HG02852 (cell line): ENCODE measurements at regions not wholly inside any gene's neighbourhood (a gene's known extent, or its start where the extent isn't known, plus 50 kb on each side); places are given as distances from the start of the nearest gene placed in this dataset.
"Not testable (repeated sequence)": the region's sequence is repeated elsewhere in the genome, so short reads cannot be mapped to it uniquely, and the experiment has no call there.

Experiments
- ATAC-seq: cut with Tn5 transposase; IDR thresholded peaks from one replicate; pipeline ENCODE4 v1.9.1; 2021; ENCODE audit warnings: mild to moderate bottlenecking, moderate library complexity; ENCODE audit not compliant: unreplicated experiment

- no peak for ATAC-seq
Observed at GRCh38 chr12:23236066-23236780, 611.3 kb downstream of the ETNK1 start.

- ATAC-seq = no peak
Observed at GRCh38 chr12:23236811-23237210, 611.8 kb downstream of the ETNK1 start.

- ATAC-seq = no peak
Observed at GRCh38 chr12:23238190-23238589, 613.2 kb downstream of the ETNK1 start.

GRCh38 chr12:23238957-23239356 lies 614.0 kb downstream of the ETNK1 start:
- ATAC-seq = no peak

GRCh38 chr12:23245186-23245585 lies 620.2 kb downstream of the ETNK1 start:
- no peak for ATAC-seq

DNA sequence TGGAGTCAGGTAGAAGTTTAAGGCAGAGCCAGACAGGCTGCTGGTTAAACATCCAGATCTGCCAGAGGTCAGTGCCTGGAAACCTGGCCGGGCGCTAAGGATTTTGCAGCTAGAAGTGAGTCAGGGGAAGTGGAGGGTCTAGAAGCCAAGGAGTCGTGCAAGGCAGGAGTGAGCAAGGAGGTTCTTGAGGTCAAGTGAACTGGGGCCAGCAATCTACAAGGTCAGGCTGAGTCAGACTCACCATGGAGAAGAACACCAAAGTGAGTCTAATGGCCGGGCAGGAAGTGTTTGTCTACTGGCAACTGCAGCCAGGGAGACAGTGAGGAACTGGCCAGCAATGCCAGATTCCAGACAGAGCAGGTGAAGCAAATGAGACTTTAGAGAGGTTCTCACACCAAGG lies 628.2 kb downstream of the ETNK1 start:
- no peak for ATAC-seq

DNA sequence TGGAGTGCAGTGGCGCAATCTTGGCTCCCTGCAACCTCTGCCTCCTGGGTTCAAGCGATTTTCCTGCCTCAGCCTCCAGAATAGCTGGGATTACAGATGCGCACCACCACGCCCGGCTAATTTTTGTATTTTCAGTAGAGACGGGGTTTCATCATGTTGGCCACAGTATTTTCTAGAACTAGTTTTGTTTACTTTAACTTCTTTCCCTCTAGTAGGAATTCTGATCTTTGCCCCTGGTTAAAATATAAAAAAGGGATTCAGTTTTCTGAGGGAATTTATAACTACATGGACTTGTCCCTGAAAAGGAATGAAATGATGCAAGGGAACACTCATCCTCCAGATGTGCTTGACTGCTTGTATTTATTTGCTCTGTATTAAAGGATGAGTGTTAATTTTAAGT lies 628.9 kb downstream of the ETNK1 start:
- not testable (repeated sequence) for ATAC-seq

DNA sequence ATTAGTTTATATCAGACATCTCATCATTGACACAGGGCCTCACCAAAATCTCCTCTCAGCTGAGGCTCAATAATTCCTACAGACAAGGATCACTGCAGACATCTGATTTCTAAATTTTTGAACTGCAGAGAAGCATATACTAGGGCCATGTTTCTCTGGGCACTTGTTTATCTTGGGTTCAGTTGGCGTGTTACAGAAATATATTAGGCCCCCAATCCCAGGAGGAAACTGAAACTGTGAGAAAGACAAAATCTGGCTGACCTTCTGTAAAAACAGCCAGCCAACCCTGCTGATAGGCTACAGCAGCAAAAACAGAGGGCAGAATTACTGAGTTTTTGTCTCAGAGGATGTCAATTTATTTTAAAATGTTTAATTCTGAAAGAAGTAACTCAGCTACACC lies 634.6 kb downstream of the ETNK1 start:
- no peak for ATAC-seq

DNA sequence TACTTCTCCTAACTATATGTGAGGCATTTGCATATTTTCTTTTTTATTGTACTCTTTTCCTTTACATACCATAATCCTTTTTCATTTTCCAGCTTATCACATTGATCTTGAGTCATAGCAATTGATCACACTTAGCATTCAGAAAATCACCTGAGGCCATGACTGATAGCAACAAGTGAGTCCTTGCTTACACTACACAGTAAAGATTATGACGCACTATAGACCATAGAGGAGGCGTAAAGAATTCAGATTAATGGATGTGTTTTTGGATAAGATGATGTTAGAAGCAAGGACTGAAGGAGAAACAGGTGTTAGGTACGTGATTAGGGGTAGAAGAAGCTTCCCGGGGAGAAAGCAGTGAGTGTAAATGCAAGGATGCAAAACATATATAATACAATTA lies 637.7 kb downstream of the ETNK1 start:
- ATAC-seq = no peak

DNA sequence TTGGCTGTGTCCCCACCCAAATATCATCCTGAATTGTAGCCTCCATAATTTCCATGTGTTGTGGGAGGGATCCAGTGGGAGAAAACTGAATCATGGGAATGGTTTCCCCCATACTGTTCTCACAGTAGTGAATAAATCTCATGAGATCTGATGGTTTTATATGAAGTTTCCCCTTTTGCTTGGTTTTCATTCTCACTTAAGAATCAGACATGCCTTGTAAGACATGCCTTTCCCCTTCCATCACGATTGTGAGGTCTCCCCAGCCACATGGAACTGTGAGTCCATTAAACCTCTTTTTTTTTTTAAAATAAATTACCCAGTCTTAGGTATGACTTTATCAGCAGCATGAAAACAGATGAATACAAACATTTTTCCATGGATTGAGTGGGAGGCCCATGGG lies 652.9 kb downstream of the ETNK1 start:
- ATAC-seq = no peak

DNA sequence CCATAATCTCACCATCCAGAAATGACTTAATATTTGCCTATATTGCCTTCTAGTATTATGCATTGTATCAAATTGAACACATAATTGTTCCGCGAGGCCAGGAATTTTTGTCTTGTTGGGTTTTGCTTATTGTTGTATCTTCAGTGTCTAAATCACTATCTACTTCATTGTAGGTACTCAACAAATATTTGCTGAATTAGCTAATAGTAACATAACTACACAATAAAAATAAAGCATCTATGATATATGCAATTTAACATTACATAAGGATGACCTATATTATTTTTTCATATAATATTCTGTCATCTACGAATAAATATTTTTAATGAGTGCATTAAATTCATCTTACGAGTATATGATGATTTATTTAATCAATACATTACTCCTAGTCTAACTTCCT lies 656.3 kb downstream of the ETNK1 start:
- ATAC-seq = no peak

DNA sequence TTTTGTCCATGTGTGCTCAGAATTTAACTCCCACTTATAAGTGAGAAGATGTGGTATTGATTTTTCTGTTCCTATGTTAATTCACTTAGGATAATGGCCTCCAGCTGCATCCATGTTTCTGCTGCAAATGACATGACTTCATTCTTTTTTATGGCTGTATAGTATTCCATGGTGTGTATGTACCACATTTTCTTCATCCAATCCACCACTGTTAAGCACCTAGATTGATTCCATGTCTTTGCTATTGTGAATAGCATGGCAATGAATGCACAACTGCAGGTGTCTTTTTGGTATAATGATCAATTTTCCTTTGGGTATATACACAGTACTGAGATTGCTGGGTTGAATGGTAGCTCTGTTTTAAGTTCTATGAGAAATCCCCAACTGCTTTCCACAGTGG lies 657.7 kb downstream of the ETNK1 start:
- no peak for ATAC-seq

GRCh38 chr12:23285764-23286530 lies 661.0 kb downstream of the ETNK1 start:
- not testable (repeated sequence) for ATAC-seq

GRCh38 chr12:23290627-23291330 lies 658.7 kb downstream of the SOX5 start:
- ATAC-seq = no peak

DNA sequence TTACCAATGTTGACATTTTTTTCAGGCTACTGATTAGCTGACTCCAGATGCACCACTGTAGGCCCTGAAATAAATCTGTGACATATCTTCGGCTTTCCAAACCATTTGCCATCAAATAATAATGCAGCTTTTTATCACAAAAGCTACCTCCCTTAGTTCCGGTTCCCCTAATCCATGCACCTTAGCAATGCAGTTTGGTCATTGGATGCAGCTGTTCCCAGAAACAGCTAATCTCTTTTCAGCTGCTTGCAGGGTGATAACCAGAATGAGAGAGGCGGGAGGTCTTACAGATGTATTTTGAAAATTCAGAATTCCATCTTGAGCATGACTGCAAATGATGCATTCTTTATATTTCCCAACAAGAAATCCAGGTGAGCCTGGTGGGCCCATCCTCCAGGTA lies 646.2 kb downstream of the SOX5 start:
- no peak for ATAC-seq

DNA sequence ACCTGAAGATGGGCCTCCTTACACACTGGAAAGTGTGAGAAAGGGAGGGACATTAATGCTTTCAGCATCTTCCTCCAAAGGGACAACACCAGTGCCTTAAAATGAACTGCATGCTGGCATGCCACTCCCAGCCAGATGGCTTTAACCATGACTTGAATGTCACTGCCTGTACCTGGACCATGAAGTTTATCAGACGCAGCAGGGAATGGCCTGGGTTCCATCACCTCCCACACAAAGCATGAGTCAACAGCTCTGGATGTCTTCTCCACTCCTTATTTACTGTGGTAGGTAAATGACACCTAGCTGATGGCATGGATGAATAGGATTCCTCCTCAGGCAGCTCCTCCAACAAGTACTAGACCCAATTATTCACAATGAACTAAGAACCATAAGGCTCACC lies 645.6 kb downstream of the SOX5 start:
- no peak for ATAC-seq

DNA sequence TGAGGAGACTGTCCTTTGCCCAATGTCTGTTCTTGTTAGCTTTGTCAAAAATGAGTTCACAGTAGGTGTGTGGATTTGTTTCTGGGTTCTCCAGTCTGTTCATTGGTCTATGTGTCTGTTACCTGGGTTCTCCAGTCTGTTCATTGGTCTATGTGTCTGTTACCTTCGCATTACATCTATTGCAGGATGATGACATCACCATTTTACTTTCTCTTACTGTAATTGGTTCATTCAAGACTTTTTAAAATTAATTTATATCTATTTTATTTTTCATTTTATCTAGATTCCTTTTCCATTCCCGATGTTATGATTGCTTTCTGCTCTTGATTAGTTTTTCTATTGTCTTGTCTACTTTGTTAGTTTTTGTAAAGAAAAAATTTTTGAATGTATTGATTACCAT lies 615.5 kb downstream of the SOX5 start:
- ATAC-seq = no peak

- no peak for ATAC-seq
Observed at GRCh38 chr12:23335593-23335992, 613.9 kb downstream of the SOX5 start.

DNA sequence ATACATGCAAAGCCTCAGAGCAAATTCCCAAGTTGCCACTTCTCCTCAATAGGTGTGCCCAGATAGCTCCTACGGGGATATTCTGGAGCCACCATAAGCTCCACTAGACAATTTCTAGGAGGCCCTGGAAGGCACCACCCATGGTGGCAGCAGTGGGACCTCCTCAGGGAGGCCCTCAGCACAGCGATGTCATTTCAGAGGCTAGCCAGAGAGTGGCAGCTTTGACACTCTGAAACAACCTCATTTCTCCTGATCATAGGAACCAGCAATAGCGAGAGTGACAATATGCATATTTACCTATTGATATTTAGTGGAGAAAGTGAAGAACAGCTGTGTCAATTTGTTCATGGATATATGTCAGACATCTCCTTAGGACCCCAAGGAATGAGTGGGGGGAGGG lies 612.3 kb downstream of the SOX5 start:
- ATAC-seq = no peak

DNA sequence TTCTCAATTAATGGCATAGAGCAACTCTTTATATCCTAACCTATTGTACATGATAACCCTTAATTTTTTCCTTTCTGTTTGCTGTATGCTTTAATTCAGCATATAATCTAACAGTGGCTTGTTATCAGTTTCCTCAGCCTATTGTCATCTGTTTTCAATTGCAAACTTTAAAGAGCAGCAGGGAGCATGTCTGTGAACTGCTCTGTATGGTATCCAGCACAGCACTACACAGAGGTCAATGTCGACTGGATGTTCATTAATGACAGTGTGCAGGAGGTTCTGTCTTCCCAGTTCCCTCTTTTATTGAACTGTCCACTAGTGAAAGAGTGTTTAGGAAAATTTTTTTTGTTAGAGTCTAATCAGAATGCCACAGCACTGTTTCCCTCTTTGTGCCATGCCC lies 609.1 kb downstream of the SOX5 start:
- no peak for ATAC-seq

DNA sequence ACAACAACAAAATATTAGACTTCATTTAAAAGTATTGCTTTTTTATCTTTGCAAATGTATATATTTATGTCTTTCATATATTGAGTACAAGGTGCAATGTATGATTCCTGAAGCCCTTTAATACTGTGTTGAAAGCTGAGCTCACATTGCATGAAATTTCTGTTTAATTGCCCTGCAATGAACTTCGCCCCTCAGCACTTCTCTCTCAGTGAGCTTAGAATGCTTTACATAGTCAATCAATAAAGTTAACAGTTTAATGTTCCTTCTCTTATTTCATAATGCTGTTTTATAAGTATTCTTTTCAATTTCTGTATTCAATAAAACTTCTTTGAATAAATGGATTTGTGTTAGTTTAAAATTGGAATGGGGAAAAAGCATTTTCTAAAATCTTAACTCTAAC lies 607.1 kb downstream of the SOX5 start:
- no peak for ATAC-seq

- no peak for ATAC-seq
Observed at GRCh38 chr12:23349564-23349963, 599.9 kb downstream of the SOX5 start.
